PC-9 (cell line): ENCODE measurements at regions not wholly inside any gene's neighbourhood (a gene's known extent, or its start where the extent isn't known, plus 50 kb on each side); places are given as distances from the start of the nearest gene placed in this dataset.

Source experiments
- BruUV-seq: library from RNA; stranded (reverse); fragments of 400-500 nt; replicated peaks from 2 replicates; lab custom pipeline; 2021; lab: Mats Ljungman, UMichigan
- CTCF ChIA-PET: fragments of 300-600 bp; sonication (Branson Sonifier 250); formaldehyde crosslinking; loops from one replicate; lab custom pipeline; 2022; ENCODE audit warnings: antibody characterized with exemption; lab: Charles Lee
- POLR2A ChIA-PET: fragments of 300-600 bp; sonication (Branson Sonifier 250); formaldehyde crosslinking; loops from one replicate; lab custom pipeline; 2022; ENCODE audit warnings: antibody characterized with exemption; ENCODE audit not compliant: unreplicated experiment; lab: Charles Lee
- DNase-seq, 2 experiments: peaks; one replicate each; pipeline versions ENCODE4 v3.0.0 to v3.0.0-alpha.2; 2015 to 2022; ENCODE audit warnings: mixed read lengths in 1 of 2
- H2AFZ ChIP-seq: fragments of 200-600 bp; sonication (generic); 2 replicates; pipeline ENCODE4 v1.8.1; 2017; ENCODE audit warnings: antibody characterized with exemption
- H3F3A ChIP-seq: fragments of 200-600 bp; sonication (generic); 2 replicates; pipeline ENCODE4 v1.8.1; 2017; ENCODE audit warnings: antibody characterized with exemption, mild to moderate bottlenecking, low read depth; ENCODE audit not compliant: insufficient read depth
- H3K27ac ChIP-seq: fragments of 200-600 bp; sonication (generic); 2 replicates; pipeline ENCODE4 v1.6.1; 2016; ENCODE audit warnings: mixed run types
- H3K27me3 ChIP-seq: fragments of 200-600 bp; sonication (generic); 2 replicates; pipeline ENCODE4 v1.6.1; 2016; ENCODE audit warnings: low read depth, mixed run types; ENCODE audit not compliant: insufficient read depth
- H3K36me3 ChIP-seq: fragments of 200-600 bp; sonication (generic); 2 replicates; pipeline ENCODE4 v1.6.1; 2016; ENCODE audit warnings: low read depth, mixed run types
- H3K4me1 ChIP-seq: fragments of 200-600 bp; sonication (generic); replicated peaks from 2 replicates; pipeline ENCODE4 v1.6.1; 2016; ENCODE audit warnings: mixed run types; ENCODE audit not compliant: insufficient read depth
- H3K4me2 ChIP-seq: fragments of 200-600 bp; sonication (generic); 2 replicates; pipeline ENCODE4 v1.6.1; 2017; ENCODE audit warnings: mixed run types
- H3K4me3 ChIP-seq: fragments of 200-600 bp; sonication (generic); 2 replicates; pipeline ENCODE4 v1.6.1; 2016; ENCODE audit warnings: mixed run types
- H3K79me2 ChIP-seq: fragments of 200-600 bp; sonication (generic); 2 replicates; pipeline ENCODE4 v1.6.1; 2017; ENCODE audit warnings: low read depth, mixed run types
- H3K9me2 ChIP-seq: fragments of 200-600 bp; sonication (generic); 2 replicates; pipeline ENCODE4 v1.8.1; 2017; ENCODE audit warnings: mild to moderate bottlenecking; ENCODE audit not compliant: insufficient read depth
- H3K9me3 ChIP-seq: fragments of 200-600 bp; sonication (generic); 2 replicates; pipeline ENCODE4 v1.8.1; 2016; ENCODE audit warnings: low read depth; ENCODE audit not compliant: insufficient read depth
- H4K20me1 ChIP-seq: fragments of 200-600 bp; sonication (generic); 2 replicates; pipeline ENCODE4 v1.8.1; 2017; ENCODE audit not compliant: insufficient read depth
- EZH2 ChIP-seq: fragments of 200-600 bp; sonication (generic); IDR thresholded peaks from 2 replicates; pipeline ENCODE4 v1.8.0; 2017; ENCODE audit warnings: antibody characterized with exemption, low read depth
- intact Hi-C: fragments of 100-400 bp; cut with micrococcal nuclease; formaldehyde crosslinking; loops from one replicate; pipeline ENCODE4 v1.10.0; 2022; ENCODE audit not compliant: unreplicated experiment
- TF ChIP-seq, protein P1 (sequence below): fragments of 200-600 bp; sonication (generic); conservative IDR thresholded peaks from 2 replicates; pipeline ENCODE4 v1.6.1; 2017; ENCODE audit warnings: mixed run types, antibody characterized with exemption, mild to moderate bottlenecking, moderate library complexity

DNA sequence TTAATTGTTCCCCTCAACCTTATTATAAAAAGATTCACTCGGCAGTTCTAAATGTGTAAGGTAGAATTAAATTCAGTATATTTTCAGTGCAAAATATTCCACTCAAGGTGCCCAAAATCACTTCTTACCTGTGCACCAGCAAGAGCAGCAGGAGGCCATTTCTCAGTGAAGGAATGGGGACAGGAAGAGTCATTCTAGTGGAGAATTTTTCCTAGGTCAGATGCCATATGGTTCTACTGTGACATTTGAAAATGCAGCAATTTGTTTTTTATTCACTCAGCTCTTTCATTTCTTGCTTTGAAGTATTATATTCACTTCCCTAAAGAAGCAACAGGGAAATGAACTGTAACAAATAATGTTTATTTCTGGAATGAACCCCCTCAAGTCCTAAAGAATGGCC, 264.0 kb upstream of the SYT1 start:
- no peaks in the 10 kb centered on the region for H3K4me1 ChIP-seq
- no TSS peak for BruUV-seq
- CTCF ChIA-PET = no interaction called here

DNA sequence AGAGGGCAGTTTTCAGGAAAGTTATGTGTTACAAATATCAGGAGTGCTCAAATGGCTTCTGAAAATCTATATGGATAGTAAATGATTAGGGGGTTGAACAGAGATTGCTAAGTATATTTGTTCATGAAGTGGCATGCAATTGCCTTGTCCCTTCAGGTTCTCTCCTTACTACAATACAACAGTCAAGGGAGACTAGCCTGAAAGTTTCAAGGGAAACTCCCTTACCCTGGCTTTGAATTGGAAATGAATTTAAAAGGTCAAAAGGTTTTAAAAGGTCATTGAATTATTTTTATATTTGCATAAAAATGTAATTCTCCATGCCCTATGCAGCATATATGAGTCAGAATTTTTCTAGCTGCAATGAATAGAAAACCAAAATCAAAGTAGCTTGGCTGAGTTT, 253.1 kb upstream of the SYT1 start:
- no peak overlapping the region for H3K27ac ChIP-seq
- no peaks in the 10 kb centered on the region for H3K9me3 ChIP-seq
- ChIA-PET CTCF (no interaction called here), POLR2A (no interaction called here)
- no peaks in the 10 kb centered on the region for H3K9me2 ChIP-seq
- no peaks in the 10 kb centered on the region for H3K27me3 ChIP-seq
- no peaks in the 10 kb centered on the region for H3K36me3 ChIP-seq
- no peaks in the 10 kb centered on the region for H3K79me2 ChIP-seq
- no peak overlapping the region for H2AFZ ChIP-seq
- DNase-seq = no peak
- TF ChIP-seq, protein P1, sequence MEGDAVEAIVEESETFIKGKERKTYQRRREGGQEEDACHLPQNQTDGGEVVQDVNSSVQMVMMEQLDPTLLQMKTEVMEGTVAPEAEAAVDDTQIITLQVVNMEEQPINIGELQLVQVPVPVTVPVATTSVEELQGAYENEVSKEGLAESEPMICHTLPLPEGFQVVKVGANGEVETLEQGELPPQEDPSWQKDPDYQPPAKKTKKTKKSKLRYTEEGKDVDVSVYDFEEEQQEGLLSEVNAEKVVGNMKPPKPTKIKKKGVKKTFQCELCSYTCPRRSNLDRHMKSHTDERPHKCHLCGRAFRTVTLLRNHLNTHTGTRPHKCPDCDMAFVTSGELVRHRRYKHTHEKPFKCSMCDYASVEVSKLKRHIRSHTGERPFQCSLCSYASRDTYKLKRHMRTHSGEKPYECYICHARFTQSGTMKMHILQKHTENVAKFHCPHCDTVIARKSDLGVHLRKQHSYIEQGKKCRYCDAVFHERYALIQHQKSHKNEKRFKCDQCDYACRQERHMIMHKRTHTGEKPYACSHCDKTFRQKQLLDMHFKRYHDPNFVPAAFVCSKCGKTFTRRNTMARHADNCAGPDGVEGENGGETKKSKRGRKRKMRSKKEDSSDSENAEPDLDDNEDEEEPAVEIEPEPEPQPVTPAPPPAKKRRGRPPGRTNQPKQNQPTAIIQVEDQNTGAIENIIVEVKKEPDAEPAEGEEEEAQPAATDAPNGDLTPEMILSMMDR = no peak
- TF ChIP-seq EZH2 = no peak
- H3K4me2 ChIP-seq = no peak overlapping the region
- BruUV-seq = no TSS peak
- intact Hi-C loops = no loop called here
- no peaks in the 10 kb centered on the region for H3F3A ChIP-seq
- H3K4me1 ChIP-seq = no peaks in the 10 kb centered on the region
- H3K4me3 ChIP-seq = no peak overlapping the region
- no peaks in the 10 kb centered on the region for H4K20me1 ChIP-seq

More for the DNA sequence above, 264.0 kb upstream of the SYT1 start:
- H3K27ac ChIP-seq = no peak overlapping the region
- TF ChIP-seq, protein P1 = no peak
- no peak for TF ChIP-seq EZH2
- no peak for DNase-seq
- H3K9me2 ChIP-seq = no peaks in the 10 kb centered on the region
- no peaks in the 10 kb centered on the region; the same call in 1 of the 2 replicates for H4K20me1 ChIP-seq
- no peaks in the 10 kb centered on the region for H3K36me3 ChIP-seq
- no peaks in the 10 kb centered on the region for H3K9me3 ChIP-seq
- H3K4me2 ChIP-seq = no peak overlapping the region
- H3K27me3 ChIP-seq = no peaks in the 10 kb centered on the region
- H3K4me3 ChIP-seq = no peak overlapping the region
- POLR2A ChIA-PET = no interaction called here
- no peaks in the 10 kb centered on the region for H3F3A ChIP-seq
- intact Hi-C loops = no loop called here
- H2AFZ ChIP-seq = no peak overlapping the region
- H3K79me2 ChIP-seq = no peaks in the 10 kb centered on the region

DNA sequence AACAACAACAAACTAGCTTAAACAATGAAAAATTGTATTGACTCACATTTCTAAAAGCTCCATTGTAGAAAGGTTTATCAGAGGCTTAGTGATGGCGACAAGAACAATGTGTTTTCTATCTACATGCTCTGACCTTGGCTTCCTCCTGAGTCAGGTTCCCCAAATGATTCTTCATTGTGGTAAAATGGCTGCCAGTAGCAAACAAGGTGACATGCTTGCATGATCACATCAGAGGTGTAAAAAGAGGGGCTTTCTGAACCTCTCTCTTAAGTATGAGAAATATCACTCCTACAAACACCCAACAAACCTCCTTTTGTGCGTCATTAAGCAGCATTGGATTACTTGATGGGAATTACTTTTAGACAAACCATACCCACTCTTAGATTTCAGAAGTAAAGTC, 252.4 kb upstream of the SYT1 start:
- no peak overlapping the region for H3K27ac ChIP-seq
- TF ChIP-seq EZH2 = no peak
- TF ChIP-seq, protein P1 = no peak
- H3K9me3 ChIP-seq = no peaks in the 10 kb centered on the region
- CTCF ChIA-PET = no interaction called here
- H3K36me3 ChIP-seq = no peaks in the 10 kb centered on the region
- H3F3A ChIP-seq = no peaks in the 10 kb centered on the region
- DNase-seq = no peak
- H3K4me3 ChIP-seq = no peak overlapping the region
- no peaks in the 10 kb centered on the region for H3K79me2 ChIP-seq
- H3K4me2 ChIP-seq = no peak overlapping the region
- H3K4me1 ChIP-seq = no peaks in the 10 kb centered on the region
- H2AFZ ChIP-seq = 0 out of 2 replicates have a peak overlapping the region, but pooled peaks have one; percentile 18
- H3K27me3 ChIP-seq = no peaks in the 10 kb centered on the region
- intact Hi-C loops = no loop called here
- BruUV-seq = no TSS peak
- POLR2A ChIA-PET = no interaction called here
- no peaks in the 10 kb centered on the region for H3K9me2 ChIP-seq
- H4K20me1 ChIP-seq = no peaks in the 10 kb centered on the region
